ENCODE measurements at regions not wholly inside any gene's neighbourhood (a gene's known extent, or its start where the extent isn't known, plus 50 kb on each side); places are given as distances from the start of the nearest gene placed in this dataset.

- no peaks in the 10 kb centered on the region for H3K4me1 ChIP-seq
- no peaks in the 10 kb centered on the region for H3K36me3 ChIP-seq
- TF ChIP-seq, protein P1, sequence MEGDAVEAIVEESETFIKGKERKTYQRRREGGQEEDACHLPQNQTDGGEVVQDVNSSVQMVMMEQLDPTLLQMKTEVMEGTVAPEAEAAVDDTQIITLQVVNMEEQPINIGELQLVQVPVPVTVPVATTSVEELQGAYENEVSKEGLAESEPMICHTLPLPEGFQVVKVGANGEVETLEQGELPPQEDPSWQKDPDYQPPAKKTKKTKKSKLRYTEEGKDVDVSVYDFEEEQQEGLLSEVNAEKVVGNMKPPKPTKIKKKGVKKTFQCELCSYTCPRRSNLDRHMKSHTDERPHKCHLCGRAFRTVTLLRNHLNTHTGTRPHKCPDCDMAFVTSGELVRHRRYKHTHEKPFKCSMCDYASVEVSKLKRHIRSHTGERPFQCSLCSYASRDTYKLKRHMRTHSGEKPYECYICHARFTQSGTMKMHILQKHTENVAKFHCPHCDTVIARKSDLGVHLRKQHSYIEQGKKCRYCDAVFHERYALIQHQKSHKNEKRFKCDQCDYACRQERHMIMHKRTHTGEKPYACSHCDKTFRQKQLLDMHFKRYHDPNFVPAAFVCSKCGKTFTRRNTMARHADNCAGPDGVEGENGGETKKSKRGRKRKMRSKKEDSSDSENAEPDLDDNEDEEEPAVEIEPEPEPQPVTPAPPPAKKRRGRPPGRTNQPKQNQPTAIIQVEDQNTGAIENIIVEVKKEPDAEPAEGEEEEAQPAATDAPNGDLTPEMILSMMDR (IDR thresholded peaks at IDR 0.05) = no peak
- H3K9me3 ChIP-seq = no peaks in the 10 kb centered on the region
- intact Hi-C loops (cut with DNase I) = no loop called here
- H3K27ac ChIP-seq = no peak overlapping the region
- H3K4me3 ChIP-seq = no peak overlapping the region
- H3K27me3 ChIP-seq (ENCODE audit: low read depth) = no peaks in the 10 kb centered on the region
- ATAC-seq (no peak), DNase-seq (no peak)
These were observed 591.4 kb upstream of the NR2F2 start for GRCh38 chr15:95739131-95739530.

GRCh38 chr15:95741830-95742229, 588.7 kb upstream of the NR2F2 start:
- H3K4me3 ChIP-seq = no peak overlapping the region
- no peaks in the 10 kb centered on the region for H3K9me3 ChIP-seq
- TF ChIP-seq, protein P1 (IDR thresholded peaks at IDR 0.05) = no peak
- ATAC-seq (no peak), DNase-seq (no peak)
- H3K4me1 ChIP-seq = no peaks in the 10 kb centered on the region
- H3K27me3 ChIP-seq (ENCODE audit: low read depth) = no peaks in the 10 kb centered on the region
- no peaks in the 10 kb centered on the region for H3K36me3 ChIP-seq
- intact Hi-C loops (cut with DNase I) = no loop called here
- H3K27ac ChIP-seq = no peak overlapping the region

GRCh38 chr15:95742256-95742655, 588.2 kb upstream of the NR2F2 start:
- Histone ChIP-seq H3K27ac (no peak overlapping the region), H3K4me3 (no peak overlapping the region), H3K36me3 (no peaks in the 10 kb centered on the region), H3K27me3 (ENCODE audit: low read depth) (no peaks in the 10 kb centered on the region), H3K9me3 (no peaks in the 10 kb centered on the region), H3K4me1 (no peaks in the 10 kb centered on the region)
- ATAC-seq = no peak
- no peak for DNase-seq
- intact Hi-C loops (cut with DNase I) = no loop called here
- TF ChIP-seq, protein P1 (IDR thresholded peaks at IDR 0.05) = no peak

GRCh38 chr15:95742836-95743235, 587.7 kb upstream of the NR2F2 start:
- intact Hi-C loops (cut with DNase I) = no loop called here
- H3K4me3 ChIP-seq = no peak overlapping the region
- no peaks in the 10 kb centered on the region for H3K9me3 ChIP-seq
- ATAC-seq (no peak), DNase-seq (no peak)
- TF ChIP-seq, protein P1 (IDR thresholded peaks at IDR 0.05) = no peak
- no peaks in the 10 kb centered on the region for H3K4me1 ChIP-seq
- no peak overlapping the region for H3K27ac ChIP-seq
- H3K27me3 ChIP-seq (ENCODE audit: low read depth) = no peaks in the 10 kb centered on the region
- H3K36me3 ChIP-seq = no peaks in the 10 kb centered on the region

- intact Hi-C loops (cut with DNase I) = no loop called here
- ATAC-seq = no peak
These were observed 573.3 kb upstream of the NR2F2 start for GRCh38 chr15:95757171-95757570.

More at GRCh38 chr15:95757171-95757570, 573.3 kb upstream of the NR2F2 start:
- no peak overlapping the region for H3K4me3 ChIP-seq
- H3K4me1 ChIP-seq = no peaks in the 10 kb centered on the region
- no peak overlapping the region for H3K27ac ChIP-seq
- no peaks in the 10 kb centered on the region for H3K9me3 ChIP-seq
- no peaks in the 10 kb centered on the region for H3K27me3 ChIP-seq (ENCODE audit: low read depth)
- no peaks in the 10 kb centered on the region for H3K36me3 ChIP-seq
- TF ChIP-seq, protein P1 (IDR thresholded peaks at IDR 0.05) = no peak
- no peak for DNase-seq

Measured in lower lobe of right lung (tissue), 2 donors.